Activated CD4-positive, alpha-beta memory T cell treated with anti-CD3 and anti-CD28 coated beads, Interleukin-2, amount 10 ng/mL, durations not matched to agents 7 days and 5 days (primary cell): ENCODE measurements at regions not wholly inside any gene's neighbourhood (a gene's known extent, or its start where the extent isn't known, plus 50 kb on each side); places are given as distances from the start of the nearest gene placed in this dataset.

Source experiments
- CTCF ChIA-PET: fragments of 350-600 bp; sonication (Branson Sonifier 250); formaldehyde crosslinking; loops from one replicate; lab custom pipeline; 2021; ENCODE audit warnings: antibody characterized with exemption, inconsistent platforms; lab: Charles Lee
- POLR2A ChIA-PET: fragments of 350-600 bp; sonication (Branson Sonifier 250); formaldehyde crosslinking; loops from one replicate; lab custom pipeline; 2021; ENCODE audit warnings: antibody characterized with exemption; lab: Charles Lee
- DNase-seq: peaks from one replicate; pipeline ENCODE4 v3.0.0-alpha.2; 2020
- H3K27ac Mint-ChIP-seq: one replicate; pipeline ENCODE4 v1.8.0; 2021; ENCODE audit warnings: mild to moderate bottlenecking, mixed read lengths
- H3K27me3 Mint-ChIP-seq: one replicate; pipeline ENCODE4 v1.8.0; 2021; ENCODE audit warnings: mixed read lengths
- H3K36me3 Mint-ChIP-seq: one replicate; pipeline ENCODE4 v1.8.0; 2021; ENCODE audit warnings: low read depth, mixed read lengths
- H3K4me1 Mint-ChIP-seq: one replicate; pipeline ENCODE4 v1.8.0; 2021; ENCODE audit warnings: mixed read lengths
- H3K4me3 Mint-ChIP-seq: one replicate; pipeline ENCODE4 v1.8.0; 2021; ENCODE audit warnings: mild to moderate bottlenecking, mixed read lengths
- H3K9me3 Mint-ChIP-seq: one replicate; pipeline ENCODE4 v1.8.0; 2021; ENCODE audit warnings: mixed read lengths

- ChIA-PET POLR2A (no interaction called here), CTCF (no interaction called here)
- Mint-ChIP-seq H3K36me3 (no peaks in the 10 kb centered on the region), H3K27ac (no peak overlapping the region), H3K9me3 (no peaks in the 10 kb centered on the region), H3K4me1 (no peaks in the 10 kb centered on the region), H3K4me3 (no peak overlapping the region), H3K27me3 (peaks cover 7% of the 10 kb centered on the region)
- DNase-seq = no peak
Measured at GRCh38 chr13:79051472-79051871, 354.6 kb downstream of the RBM26 start.

GRCh38 chr13:79044415-79044814, 361.6 kb downstream of the RBM26 start:
- Mint-ChIP-seq H3K27me3 (peaks cover 8% of the 10 kb centered on the region), H3K4me3 (no peak overlapping the region), H3K9me3 (no peaks in the 10 kb centered on the region), H3K4me1 (no peaks in the 10 kb centered on the region), H3K27ac (no peak overlapping the region), H3K36me3 (no peaks in the 10 kb centered on the region)
- DNase-seq = no peak
- ChIA-PET POLR2A (no interaction called here), CTCF (no interaction called here)

- CTCF ChIA-PET = no interaction called here
- H3K27ac Mint-ChIP-seq = no peak overlapping the region
- POLR2A ChIA-PET = no interaction called here
- no peaks in the 10 kb centered on the region for H3K4me1 Mint-ChIP-seq
- no peaks in the 10 kb centered on the region for H3K9me3 Mint-ChIP-seq
- H3K27me3 Mint-ChIP-seq = peaks cover 8% of the 10 kb centered on the region
- DNase-seq = no peak
- no peak overlapping the region for H3K4me3 Mint-ChIP-seq
- H3K36me3 Mint-ChIP-seq = no peaks in the 10 kb centered on the region
Measured at GRCh38 chr13:79043208-79043607, 362.8 kb downstream of the RBM26 start.

- CTCF ChIA-PET = no interaction called here
Measured at GRCh38 chr13:79037197-79037596, 368.9 kb downstream of the RBM26 start.

GRCh38 chr13:79034341-79034740, 371.7 kb downstream of the RBM26 start:
- H3K27me3 Mint-ChIP-seq = peaks cover 6% of the 10 kb centered on the region
- no peak overlapping the region for H3K27ac Mint-ChIP-seq
- no peaks in the 10 kb centered on the region for H3K4me1 Mint-ChIP-seq
- POLR2A ChIA-PET = no interaction called here
- CTCF ChIA-PET = no interaction called here
- no peaks in the 10 kb centered on the region for H3K9me3 Mint-ChIP-seq
- no peak overlapping the region for H3K4me3 Mint-ChIP-seq
- H3K36me3 Mint-ChIP-seq = no peaks in the 10 kb centered on the region
- no peak for DNase-seq

More at GRCh38 chr13:79037197-79037596, 368.9 kb downstream of the RBM26 start:
- Mint-ChIP-seq H3K27me3 (peaks cover 2% of the 10 kb centered on the region), H3K9me3 (no peaks in the 10 kb centered on the region), H3K4me3 (no peak overlapping the region), H3K36me3 (no peaks in the 10 kb centered on the region), H3K27ac (no peak overlapping the region), H3K4me1 (no peaks in the 10 kb centered on the region)
- POLR2A ChIA-PET = no interaction called here
- no peak for DNase-seq

GRCh38 chr13:79030513-79030912, 371.6 kb upstream of the OBI1 start:
- ChIA-PET POLR2A (no interaction called here), CTCF (no interaction called here)
- no peak for DNase-seq
- peaks cover 4% of the 10 kb centered on the region for H3K27me3 Mint-ChIP-seq
- H3K4me3 Mint-ChIP-seq = no peak overlapping the region
- no peaks in the 10 kb centered on the region for H3K4me1 Mint-ChIP-seq
- H3K27ac Mint-ChIP-seq = no peak overlapping the region
- no peaks in the 10 kb centered on the region for H3K36me3 Mint-ChIP-seq
- no peaks in the 10 kb centered on the region for H3K9me3 Mint-ChIP-seq

GRCh38 chr13:79018166-79018565, 359.2 kb upstream of the OBI1 start:
- no peak for DNase-seq
- POLR2A ChIA-PET = no interaction called here
- Mint-ChIP-seq H3K36me3 (no peaks in the 10 kb centered on the region), H3K4me3 (no peak overlapping the region), H3K9me3 (peaks cover 8% of the 10 kb centered on the region), H3K27ac (no peak overlapping the region), H3K4me1 (no peaks in the 10 kb centered on the region), H3K27me3 (no peaks in the 10 kb centered on the region)
- CTCF ChIA-PET = interaction anchor here (1.2 kb wide), 1 partner anchor 367 kb away, joined by 3 read pairs; no protein-coding TSS in a partner anchor

GRCh38 chr13:79011179-79011578, 352.2 kb upstream of the OBI1 start:
- Mint-ChIP-seq H3K9me3 (no peaks in the 10 kb centered on the region), H3K4me1 (no peaks in the 10 kb centered on the region), H3K4me3 (no peak overlapping the region), H3K27me3 (no peaks in the 10 kb centered on the region), H3K27ac (no peak overlapping the region), H3K36me3 (no peaks in the 10 kb centered on the region)
- ChIA-PET CTCF (no interaction called here), POLR2A (no interaction called here)
- no peak for DNase-seq

GRCh38 chr13:79003989-79004898, 345.3 kb upstream of the OBI1 start:
- POLR2A ChIA-PET = no interaction called here
- H3K36me3 Mint-ChIP-seq = no peaks in the 10 kb centered on the region

GRCh38 chr13:78999494-78999893, 340.5 kb upstream of the OBI1 start:
- CTCF ChIA-PET = no interaction called here
- Mint-ChIP-seq H3K9me3 (no peaks in the 10 kb centered on the region), H3K27ac (no peak overlapping the region), H3K36me3 (no peaks in the 10 kb centered on the region), H3K27me3 (peaks cover 8% of the 10 kb centered on the region), H3K4me1 (no peaks in the 10 kb centered on the region), H3K4me3 (no peak overlapping the region)
- POLR2A ChIA-PET = no interaction called here
- no peak for DNase-seq

More at GRCh38 chr13:79003989-79004898, 345.3 kb upstream of the OBI1 start:
- DNase-seq = no peak
- H3K9me3 Mint-ChIP-seq = no peaks in the 10 kb centered on the region
- peaks cover 2% of the 10 kb centered on the region for H3K27me3 Mint-ChIP-seq
- H3K4me3 Mint-ChIP-seq = no peak overlapping the region
- CTCF ChIA-PET = no interaction called here
- no peak overlapping the region for H3K27ac Mint-ChIP-seq
- H3K4me1 Mint-ChIP-seq = no peaks in the 10 kb centered on the region

GRCh38 chr13:78998630-78999315, 339.8 kb upstream of the OBI1 start:
- DNase-seq = no peak
- Mint-ChIP-seq H3K4me3 (no peak overlapping the region), H3K27ac (no peak overlapping the region), H3K4me1 (no peaks in the 10 kb centered on the region), H3K9me3 (no peaks in the 10 kb centered on the region), H3K27me3 (peaks cover 11% of the 10 kb centered on the region), H3K36me3 (no peaks in the 10 kb centered on the region)
- ChIA-PET CTCF (interaction anchor here (0.8 kb wide), 1 partner anchor 20 kb away, joined by 3 read pairs; no protein-coding TSS in a partner anchor), POLR2A (no interaction called here)

- ChIA-PET CTCF (interaction anchor here (0.8 kb wide), 1 partner anchor 19 kb away, joined by 3 read pairs; no protein-coding TSS in a partner anchor), POLR2A (no interaction called here)
- H3K4me3 Mint-ChIP-seq = no peak overlapping the region
- no peak for DNase-seq
- no peak overlapping the region for H3K27ac Mint-ChIP-seq
- H3K9me3 Mint-ChIP-seq = no peaks in the 10 kb centered on the region
- H3K36me3 Mint-ChIP-seq = no peaks in the 10 kb centered on the region
- H3K4me1 Mint-ChIP-seq = no peaks in the 10 kb centered on the region
- peaks cover 11% of the 10 kb centered on the region for H3K27me3 Mint-ChIP-seq
Measured at GRCh38 chr13:78997902-78998629, 339.1 kb upstream of the OBI1 start.

- no peaks in the 10 kb centered on the region for H3K9me3 Mint-ChIP-seq
- peaks cover 8% of the 10 kb centered on the region for H3K27me3 Mint-ChIP-seq
- CTCF ChIA-PET = no interaction called here
- DNase-seq = no peak
- POLR2A ChIA-PET = no interaction called here
- H3K27ac Mint-ChIP-seq = no peak overlapping the region
- H3K4me1 Mint-ChIP-seq = no peaks in the 10 kb centered on the region
- H3K36me3 Mint-ChIP-seq = no peaks in the 10 kb centered on the region
- no peak overlapping the region for H3K4me3 Mint-ChIP-seq
Measured at GRCh38 chr13:78993792-78994191, 334.8 kb upstream of the OBI1 start.
